ENCODE measurements at regions not wholly inside any gene's neighbourhood (a gene's known extent, or its start where the extent isn't known, plus 50 kb on each side); places are given as distances from the start of the nearest gene placed in this dataset.
"Not testable (repeated sequence)": the region's sequence is repeated elsewhere in the genome, so short reads cannot be mapped to it uniquely, and the experiment has no call there.

GRCh38 chr6:49274809-49275769, 188.0 kb downstream of the MMUT start:
- not testable (repeated sequence) for DNase-seq

DNA sequence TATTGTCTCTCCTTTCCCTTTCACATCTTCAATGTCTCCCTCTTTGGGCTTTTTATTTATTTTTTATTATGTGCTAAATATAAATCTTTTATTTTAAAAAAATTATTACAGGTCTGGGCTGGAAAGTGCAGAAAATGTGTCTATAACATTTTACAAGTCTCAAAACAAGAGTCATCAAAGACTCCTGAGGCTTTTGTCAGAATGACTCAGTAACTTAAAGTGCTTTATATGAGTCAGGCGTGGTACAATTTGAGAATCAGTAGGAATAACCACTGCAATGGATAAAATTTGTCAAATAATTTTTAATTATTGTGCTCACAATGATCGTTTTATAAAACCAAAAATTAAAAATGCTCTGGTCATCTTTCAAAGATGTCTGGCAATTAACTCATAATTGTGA, 193.9 kb downstream of the MMUT start:
- no peak for DNase-seq

DNA sequence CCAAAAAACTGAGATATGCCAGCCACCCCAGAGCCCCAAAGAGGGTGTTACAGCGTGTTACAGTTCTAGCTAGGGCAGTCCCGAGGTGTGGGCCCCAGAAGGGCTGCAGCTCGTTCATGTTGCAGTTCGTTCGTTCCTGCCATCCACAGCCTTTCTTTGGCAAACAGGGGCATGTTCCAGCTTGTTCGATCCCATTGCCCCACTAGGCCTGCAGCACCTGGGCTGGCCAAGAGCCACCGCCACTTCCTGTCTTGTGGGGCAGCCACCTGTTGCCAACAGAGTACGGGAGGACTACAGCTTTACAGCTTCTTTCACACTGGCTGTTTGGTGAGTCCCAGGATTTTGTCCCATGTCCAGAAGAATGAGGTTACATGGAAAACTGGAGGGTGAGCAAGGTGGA, 198.1 kb downstream of the MMUT start:
- DNase-seq, result no peak

- DNase-seq, result no peak
These were observed 198.6 kb downstream of the MMUT start for GRCh38 chr6:49264496-49264895.

- no peak for DNase-seq
These were observed 205.5 kb downstream of the MMUT start for GRCh38 chr6:49257549-49257948.

- DNase-seq, result no peak
These were observed 207.7 kb downstream of the MMUT start for GRCh38 chr6:49255335-49255734.

DNA sequence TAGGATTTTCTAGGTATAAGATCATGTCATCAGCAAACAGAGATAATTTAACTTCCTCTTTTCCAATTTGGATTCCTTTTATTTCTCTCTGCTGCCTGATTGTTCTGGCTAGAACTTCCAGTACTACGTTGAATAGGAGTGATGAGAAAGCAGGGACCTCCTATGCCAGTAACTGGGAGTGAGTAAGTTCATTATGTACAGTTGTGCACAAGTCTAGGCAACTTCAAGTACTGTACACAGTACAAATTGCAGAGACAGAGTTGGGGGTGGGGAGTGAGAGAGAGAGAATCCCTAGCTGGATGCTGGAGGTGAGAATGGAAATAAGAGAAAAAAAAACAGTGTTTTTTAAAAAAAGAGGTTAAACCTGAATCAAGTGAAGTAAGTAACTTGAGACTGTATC, 210.2 kb downstream of the MMUT start:
- no peak for DNase-seq

- no peak for DNase-seq
These were observed 229.6 kb downstream of the MMUT start for GRCh38 chr6:49233483-49233882.

- DNase-seq, result no peak
These were observed 237.6 kb downstream of the MMUT start for GRCh38 chr6:49225471-49225870.

DNA sequence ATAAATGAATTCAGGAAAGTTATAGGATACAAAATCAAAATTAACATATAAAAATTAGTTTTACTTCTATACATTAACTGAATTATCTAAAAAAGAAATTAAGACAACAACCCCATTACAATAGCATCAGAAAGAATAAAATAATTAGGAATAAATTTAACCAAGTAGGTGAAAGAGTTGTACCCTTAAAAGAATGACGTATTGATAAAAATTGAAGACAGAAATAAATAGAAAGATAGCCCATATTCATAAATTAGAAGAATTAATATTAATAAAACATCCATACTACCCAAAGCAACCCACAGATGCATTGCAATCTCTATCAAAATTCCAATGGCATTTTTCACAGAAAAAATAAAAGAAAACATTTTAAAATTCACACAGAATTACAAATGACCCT, 242.8 kb downstream of the MMUT start:
- no peak for DNase-seq

DNA sequence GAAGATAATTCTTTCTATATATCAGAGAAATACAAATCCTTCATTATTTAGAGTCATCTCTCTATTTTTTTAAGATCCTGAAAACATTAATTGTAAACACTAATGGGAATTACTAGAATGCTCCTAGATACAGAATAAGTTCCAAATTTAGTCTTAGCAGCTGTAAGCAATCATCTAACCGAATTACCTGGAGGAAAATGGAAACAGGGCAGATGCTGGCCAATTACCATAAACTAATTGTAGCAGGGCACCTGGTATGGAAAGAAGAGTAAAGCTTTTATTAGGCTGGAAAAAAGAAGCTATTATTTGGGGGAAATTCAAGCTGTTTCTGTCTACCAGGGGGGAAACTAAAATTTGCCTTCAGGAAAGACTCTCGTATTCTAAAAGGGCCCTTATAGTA, 257.5 kb downstream of the MMUT start:
- no peak for DNase-seq

- DNase-seq, result no peak
These were observed 260.0 kb downstream of the MMUT start for GRCh38 chr6:49202924-49203536.

DNA sequence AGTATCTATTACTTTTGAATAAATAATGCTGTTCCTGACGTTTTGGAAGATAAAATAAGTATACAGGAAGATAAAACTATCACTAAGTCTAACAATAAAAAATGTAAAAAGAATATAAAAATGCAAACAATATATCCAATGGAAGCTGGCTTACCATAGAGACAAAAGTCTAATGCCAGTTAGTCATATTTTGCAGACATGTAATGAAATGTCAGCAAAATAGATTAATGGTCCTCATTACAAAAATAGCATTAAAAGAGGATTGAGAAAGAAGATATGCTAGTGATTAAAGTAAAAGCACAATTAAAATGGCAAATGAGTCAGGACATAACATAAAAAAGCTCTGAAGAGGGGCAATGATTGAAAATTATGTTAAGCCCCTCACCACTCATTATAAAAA, 265.0 kb downstream of the MMUT start:
- no peak for DNase-seq

DNA sequence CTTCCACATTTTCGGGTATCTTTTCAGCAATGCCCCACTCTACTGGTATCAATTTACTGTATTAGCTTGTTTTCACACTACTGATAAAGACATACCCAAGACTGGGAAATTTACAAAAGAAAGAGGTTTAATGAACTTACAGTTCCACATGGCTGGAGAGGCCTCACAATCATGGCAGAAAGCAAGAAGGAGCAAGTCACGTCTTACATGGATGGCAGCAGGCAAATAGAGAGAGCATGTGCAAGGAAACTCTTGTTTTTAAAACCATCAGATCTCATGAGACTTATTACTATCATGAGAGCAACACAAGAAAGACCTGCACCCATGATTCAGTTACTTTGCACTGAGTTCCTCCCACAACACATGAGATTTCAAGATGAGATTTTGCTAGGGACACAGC, 300.7 kb downstream of the MMUT start:
- not testable (repeated sequence) for DNase-seq

GRCh38 chr6:49155316-49155715, 307.7 kb downstream of the MMUT start:
- DNase-seq, result no peak

DNA sequence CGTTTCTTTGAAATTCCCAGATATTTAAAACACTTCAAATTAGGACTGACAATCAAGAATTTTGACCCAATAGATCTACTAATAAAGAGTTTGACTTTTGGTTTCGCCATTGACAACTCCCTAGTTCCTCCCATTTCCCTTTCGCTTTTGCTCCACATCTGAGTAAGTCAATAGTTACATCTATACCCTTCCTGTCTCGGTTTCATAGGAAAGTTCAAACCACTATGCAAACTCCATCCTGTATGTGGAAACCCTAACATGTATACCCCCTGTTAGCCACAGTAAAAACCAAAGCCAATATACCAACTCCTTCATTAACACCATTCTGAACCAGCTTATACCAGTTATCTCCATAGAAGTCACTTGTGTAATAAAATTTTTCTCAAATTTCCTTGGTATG, 311.1 kb downstream of the MMUT start:
- no peak for DNase-seq

- no peak for DNase-seq
These were observed 311.6 kb downstream of the MMUT start for GRCh38 chr6:49151461-49151860.

DNA sequence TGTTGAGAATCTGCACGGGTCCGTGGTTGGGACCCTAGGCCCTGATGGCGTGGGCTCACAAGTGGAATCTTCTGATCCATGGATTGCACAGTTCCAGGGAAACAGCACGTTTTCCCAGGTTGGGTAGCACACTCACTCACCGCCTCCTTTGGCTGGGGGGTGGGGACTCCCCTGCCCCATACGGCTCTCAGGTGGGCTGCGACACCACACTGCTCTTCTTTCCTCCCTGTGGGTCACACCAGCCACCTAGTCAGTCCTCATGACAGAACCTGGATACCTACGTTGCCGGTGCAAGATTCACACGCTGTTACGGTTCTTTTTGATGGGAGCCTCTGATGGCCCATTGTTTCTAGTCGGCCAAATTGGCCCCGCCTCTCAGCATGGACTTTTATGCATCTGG, 312.0 kb downstream of the MMUT start:
- no peak for DNase-seq

DNA sequence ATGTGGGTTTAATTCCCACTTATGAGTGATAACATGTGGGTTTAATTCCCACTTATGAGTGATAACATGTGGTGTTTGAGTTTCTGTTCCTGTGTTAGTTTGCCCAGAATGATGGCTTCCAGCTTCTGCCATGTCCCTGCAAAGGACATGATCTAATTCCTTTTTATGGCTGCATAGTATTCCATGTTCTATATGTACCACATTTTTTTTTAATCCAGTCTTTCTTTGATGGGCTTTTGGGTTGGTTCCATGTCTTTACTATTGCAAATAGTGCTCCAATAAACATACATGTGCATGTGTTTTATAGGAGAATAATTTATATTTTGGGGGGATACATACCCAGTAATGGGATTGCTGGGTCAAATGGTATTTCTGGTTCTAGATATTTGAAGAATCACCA, 317.8 kb downstream of the MMUT start:
- DNase-seq, result no peak

- no peak for DNase-seq
These were observed 320.5 kb downstream of the MMUT start for GRCh38 chr6:49142421-49143151.

GRCh38 chr6:49121970-49122369, 341.1 kb downstream of the MMUT start:
- no peak for DNase-seq

DNA sequence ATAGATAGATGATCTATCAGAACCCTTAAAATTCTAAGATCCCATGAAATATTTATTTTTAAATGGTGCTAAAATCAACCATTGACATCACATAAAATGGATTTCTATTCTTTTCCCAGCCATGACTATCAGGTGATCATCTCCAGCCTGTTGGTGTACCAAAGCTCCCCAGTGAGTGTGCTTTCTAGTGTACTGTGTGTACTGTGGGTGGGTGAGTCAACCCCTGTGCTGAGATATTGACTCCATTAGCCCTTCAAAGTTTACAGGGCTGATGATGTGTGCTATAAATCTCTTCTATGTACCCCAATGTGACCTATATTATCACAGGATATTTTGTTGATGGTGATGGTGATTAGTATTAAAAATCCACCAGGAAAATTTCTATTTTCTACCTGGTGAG, 344.6 kb downstream of the MMUT start:
- no peak for DNase-seq

DNA sequence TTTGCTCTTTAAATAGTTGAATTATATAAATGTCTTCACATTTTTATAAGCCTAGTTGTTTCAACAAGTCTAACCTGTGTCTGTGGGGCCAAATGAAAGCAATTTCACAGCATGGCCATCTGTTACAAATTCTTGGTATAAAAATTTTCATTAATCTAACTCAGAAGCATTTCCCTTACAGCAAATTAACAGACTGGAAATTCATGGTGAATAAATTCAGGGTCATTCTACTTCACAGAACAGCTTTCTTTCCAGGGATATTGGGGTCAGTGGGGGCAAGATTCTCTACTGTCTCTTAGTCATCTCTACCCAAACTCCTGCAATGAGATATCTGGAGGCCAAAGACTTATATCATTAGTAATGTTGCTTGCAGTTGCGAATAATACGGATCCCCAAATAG, 352.1 kb downstream of the MMUT start:
- DNase-seq, result no peak

DNA sequence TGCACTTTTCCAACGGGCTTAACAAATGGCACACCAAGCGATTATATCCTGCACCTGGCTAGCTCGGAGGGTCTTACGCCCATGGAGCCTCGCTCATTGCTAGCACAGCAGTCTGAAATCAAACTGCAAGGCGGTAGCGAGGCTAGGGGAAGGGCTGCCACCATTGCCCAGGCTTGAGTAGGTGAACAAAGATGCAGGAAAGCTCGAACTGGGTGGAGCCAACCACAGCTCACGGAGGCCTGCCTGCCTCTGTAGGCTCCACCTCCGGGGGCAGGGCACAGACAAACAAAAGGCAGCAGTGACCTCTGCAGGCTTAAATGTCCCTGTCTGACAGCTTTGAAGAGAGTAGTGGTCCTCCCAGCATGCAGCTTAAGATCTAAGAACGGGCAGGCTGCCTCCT, 365.4 kb downstream of the MMUT start:
- not testable (repeated sequence) for DNase-seq
